ENCODE measurements at regions not wholly inside any gene's neighbourhood (a gene's known extent, or its start where the extent isn't known, plus 50 kb on each side); places are given as distances from the start of the nearest gene placed in this dataset.

- DNase-seq, result no peak
Measured at GRCh38 chr6:21524201-21524600, 69.3 kb upstream of the SOX4 start.

DNA sequence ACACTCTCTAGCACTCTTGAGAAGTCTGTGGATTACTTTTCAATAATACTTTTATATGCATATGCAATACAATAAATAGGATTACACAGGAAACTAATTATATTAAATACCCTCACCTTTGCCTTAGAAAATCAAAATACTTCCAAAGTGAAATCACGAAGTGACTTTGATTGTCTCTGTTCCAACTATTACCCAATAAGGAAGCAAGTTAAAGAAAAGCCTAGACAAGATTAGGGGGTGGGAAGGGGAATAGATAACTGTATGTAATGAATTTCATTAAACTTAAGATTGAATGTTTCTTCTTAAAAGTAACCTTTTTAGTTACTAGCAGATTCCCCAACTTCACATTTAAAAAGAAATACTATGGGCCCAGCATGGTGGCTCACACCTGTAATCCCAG, 66.6 kb upstream of the SOX4 start:
- DNase-seq, result no peak

DNA sequence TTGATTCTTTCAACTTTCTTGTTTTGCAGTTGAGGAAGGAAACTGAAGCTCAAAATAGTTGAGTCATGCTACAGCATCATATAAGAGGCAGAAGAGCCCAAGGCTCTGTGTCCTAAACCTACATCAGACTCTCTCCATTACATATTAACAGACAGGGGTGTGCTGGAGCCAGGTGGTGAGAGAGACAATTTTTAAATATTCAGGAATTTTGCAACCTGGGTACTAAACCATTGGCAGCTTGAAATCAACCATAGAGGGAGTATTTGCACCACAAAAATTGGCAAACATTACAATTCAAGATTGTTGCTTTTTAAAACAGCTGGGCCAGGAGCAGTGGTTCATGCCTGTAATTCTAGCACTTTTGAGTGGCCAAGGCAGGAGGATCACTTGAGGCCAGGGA, 65.8 kb upstream of the SOX4 start:
- DNase-seq, result no peak

- no peak for DNase-seq
Measured at GRCh38 chr6:21529431-21529830, 64.1 kb upstream of the SOX4 start.

- DNase-seq, result no peak
Measured at GRCh38 chr6:21531393-21531792, 62.2 kb upstream of the SOX4 start.

DNA sequence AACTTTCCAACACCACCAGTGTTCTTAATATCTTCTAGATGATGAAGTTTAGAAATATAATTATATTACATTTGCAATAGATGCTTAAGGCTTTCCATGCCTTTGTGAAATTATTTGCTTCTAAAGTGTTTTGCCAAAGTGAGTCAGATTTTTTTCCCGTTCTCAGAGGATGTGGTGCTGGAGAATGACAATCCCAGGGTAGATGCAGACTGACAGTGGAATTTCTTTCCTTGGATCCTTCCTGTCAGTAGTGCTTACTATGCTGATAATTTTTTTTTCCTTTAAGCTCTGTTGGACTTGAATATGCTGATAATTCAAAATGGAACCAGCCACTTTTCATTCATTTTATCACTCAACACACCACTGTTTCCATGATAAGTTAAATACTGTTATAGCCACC, 59.9 kb upstream of the SOX4 start:
- DNase-seq, result no peak

DNA sequence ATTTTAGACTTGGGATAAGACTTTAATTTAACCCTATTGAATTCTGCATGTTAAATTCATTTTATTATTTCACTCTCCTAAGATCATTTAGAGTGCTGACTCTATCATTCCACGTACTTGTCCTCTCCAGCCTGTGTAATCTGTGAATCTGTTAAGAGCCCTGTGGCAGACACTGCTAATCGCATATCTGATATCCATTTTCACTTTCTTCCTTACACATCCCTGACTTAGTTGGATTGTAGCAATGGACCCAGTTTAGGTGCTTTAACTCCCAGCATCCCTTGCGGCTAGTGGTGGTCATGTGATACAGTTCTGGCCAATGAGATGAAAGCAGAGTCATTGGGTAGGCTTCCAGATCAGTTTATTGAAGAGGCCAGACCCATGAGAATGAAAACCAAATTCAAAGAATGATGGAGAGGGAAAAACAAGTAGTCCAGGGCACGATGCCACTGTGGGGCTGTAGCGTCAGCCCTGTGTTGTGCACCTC, 57.2 kb upstream of the SOX4 start:
- DNase-seq, result no peak

- no peak for DNase-seq
Measured at GRCh38 chr6:21537637-21538036, 55.9 kb upstream of the SOX4 start.

DNA sequence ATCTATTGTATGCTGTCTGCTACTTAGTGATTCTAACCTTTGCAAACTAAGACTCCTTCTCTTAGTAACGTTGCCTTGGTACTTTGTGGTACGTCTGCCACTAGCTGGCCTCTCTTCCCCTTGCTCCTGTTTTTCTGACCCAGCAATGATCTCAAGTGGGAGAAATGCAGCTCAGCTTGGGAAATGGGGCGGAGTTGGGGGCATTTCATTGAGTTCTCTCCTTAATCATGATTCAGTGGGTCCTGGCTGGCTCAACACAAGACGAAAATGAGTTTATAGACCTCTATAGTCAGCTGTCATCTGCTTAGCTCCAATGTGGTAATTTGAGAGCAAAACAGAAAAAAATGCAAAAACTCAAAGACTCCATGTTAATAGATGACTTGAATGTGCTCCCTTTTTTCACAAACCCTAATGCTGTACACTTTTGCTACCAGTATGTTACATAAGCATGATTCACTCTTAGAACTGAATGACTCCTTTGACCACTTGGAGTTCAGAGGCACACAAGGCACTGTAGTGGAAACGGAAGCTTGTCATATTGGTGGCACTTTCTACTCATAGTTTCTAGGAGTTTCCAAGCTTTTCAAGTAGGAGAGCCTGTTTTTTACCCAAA, 55.3 kb upstream of the SOX4 start:
- no peak for DNase-seq

DNA sequence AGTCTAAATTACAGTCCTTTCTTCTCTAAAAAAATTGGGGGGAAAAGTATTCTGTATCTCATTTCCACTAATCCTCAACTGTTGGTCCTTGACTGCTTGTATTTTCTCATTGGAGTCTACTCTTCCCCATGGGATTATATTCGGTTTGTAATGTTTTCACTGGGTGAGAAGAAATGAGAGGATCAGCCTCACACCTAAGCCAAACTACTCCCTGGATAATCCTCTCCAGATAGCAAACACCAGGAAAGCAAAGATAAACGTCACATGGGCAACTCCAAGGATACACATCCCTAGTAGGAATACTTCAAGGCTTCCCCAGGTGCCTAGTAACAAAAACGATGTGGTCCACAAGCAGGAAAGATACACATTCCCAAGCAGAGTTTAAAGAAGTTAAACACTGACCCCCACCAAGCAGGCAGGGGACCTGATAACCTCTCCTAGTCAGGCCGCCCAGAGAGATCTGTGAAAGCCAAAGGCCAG, 53.9 kb upstream of the SOX4 start:
- no peak for DNase-seq
